ENCODE measurements at regions not wholly inside any gene's neighbourhood (a gene's known extent, or its start where the extent isn't known, plus 50 kb on each side); places are given as distances from the start of the nearest gene placed in this dataset.

- no peak for TF ChIP-seq CTCF (IDR thresholded peaks at IDR 0.05; ENCODE audit: insufficient read depth, low read length, poor library complexity, severe bottlenecking)
- TF ChIP-seq EZH2phosphoT487 (conservative IDR thresholded peaks at IDR 0.05; ENCODE audit: low read length), result no peak
These were observed 229.2 kb downstream of the MFSD1 start for GRCh38 chr3:159030886-159031679.

All from SU-DHL-6 (cell line).